Adrenal gland (tissue), 9 donors: ENCODE measurements at regions not wholly inside any gene's neighbourhood (a gene's known extent, or its start where the extent isn't known, plus 50 kb on each side); places are given as distances from the start of the nearest gene placed in this dataset.

Experiments used
- DNase-seq, 7 donors: peaks; one replicate each; pipeline ENCODE4 v3.0.0-alpha.2; 2019 to 2020
- H3K27ac ChIP-seq, 5 donors: fragments of 200-600 bp; sonication (generic) in 4 of 5; 1 replicate in 3 of 5; 2 replicates in 2 of 5; pipeline versions ENCODE4 v1.5.1 to v1.8.0; 2016 to 2020; ENCODE audit warnings: mild to moderate bottlenecking in 1 of 5
- H3K27me3 ChIP-seq: fragments of 200-600 bp; 2 replicates; pipeline ENCODE4 v1.8.0; 2021
- H3K36me3 ChIP-seq, 2 donors: fragments of 200-600 bp; replicated peaks in 1 of 2; 1 replicate in 1 of 2; 2 replicates in 1 of 2; pipeline versions ENCODE4 v1.5.1 to v1.8.0; 2018 to 2022
- H3K4me1 ChIP-seq, 2 donors: fragments of 200-600 bp; replicated peaks in 1 of 2; 1 replicate in 1 of 2; 2 replicates in 1 of 2; pipeline versions ENCODE4 v1.5.1 to v1.8.0; 2018 to 2021
- H3K4me3 ChIP-seq, 4 donors: fragments of 200-600 bp; sonication (generic) in 3 of 4; one replicate each; pipeline ENCODE4 v1.5.1; 2016 to 2018
- H3K9me3 ChIP-seq, 3 donors: fragments of 200-600 bp; sonication (generic) in 1 of 3; replicated peaks in 1 of 3; 1 replicate in 2 of 3; 2 replicates in 1 of 3; pipeline versions ENCODE4 v1.5.1 to v1.8.0; 2016 to 2021
- CTCF ChIP-seq, 6 experiments: fragments of 450-650 bp in 4 of 6; fragments of 200-600 bp in 2 of 6; sonication (generic) in 1 of 6; IDR thresholded peaks; 1 replicate in 5 of 6; 2 replicates in 1 of 6; pipeline versions ENCODE4 v1.5.1 to v1.8.0; 2016 to 2021; ENCODE audit warnings: antibody characterized with exemption in 6 of 6, mild to moderate bottlenecking in 2 of 6, moderate library complexity in 1 of 6
- POLR2A ChIP-seq, 2 donors: fragments of 450-650 bp; IDR thresholded peaks; one replicate each; pipeline ENCODE4 v1.6.1; 2017; ENCODE audit warnings: antibody characterized with exemption in 2 of 2, mild to moderate bottlenecking in 2 of 2, moderate library complexity in 1 of 2
- WGBS, 4 donors: extraction: QIAGEN DNeasy Blood & Tissue Kit in 2 of 4; methylation state at CpG; one replicate each; pipeline versions ENCODE4 v1.1.5 to v1.1.7; 2013 to 2017; 5-methylcytosine and 5-hydroxymethylcytosine counted together
- intact Hi-C, 2 donors: fragments of 100-400 bp; cut with DNase I; formaldehyde crosslinking; loops; one replicate each; pipeline versions ENCODE4 v1.14.1 to v1.15.0; 2022 to 2023
- donor health status: healthy with polysubstance abuse.
- donor health status: Bipolar disorder and iron deficiency.
- donor health status: DM: yes; HTN: yes; CAD: no.
- donor health status: DM: no; HTN: no; CAD: no.
- donor health status: DM: no; HTN: no; CAD: no.

- Histone ChIP-seq H3K27me3 (no peaks in the 10 kb centered on the region), H3K4me3 (no peak overlapping the region), H3K4me1 (no peaks in the 10 kb centered on the region), H3K36me3 (no peaks in the 10 kb centered on the region), H3K9me3 (no peaks in the 10 kb centered on the region), H3K27ac (no peak overlapping the region)
- intact Hi-C loops, result no loop called here
- WGBS, 4 donors, result 92 to 94% (median 93%) methylated on average over 6 of the region's 6 CpGs
- TF ChIP-seq CTCF (IDR thresholded peaks at IDR 0.05), result no peak
- TF ChIP-seq POLR2A (IDR thresholded peaks at IDR 0.05), result no peak
- DNase-seq, result no peak
Measured at GRCh38 chr10:94268652-94269051, 94.1 kb downstream of the NOC3L start.

GRCh38 chr10:94274142-94274787 is 88.5 kb downstream of the NOC3L start:
- Histone ChIP-seq H3K4me3 (no peak overlapping the region), H3K9me3 (no peaks in the 10 kb centered on the region), H3K36me3 (no peaks in the 10 kb centered on the region), H3K27ac (peak overlapping the region in 1 of 5 donors; percentile 65), H3K27me3 (no peaks in the 10 kb centered on the region), H3K4me1 (peaks cover 0 to 30% of the 10 kb centered on the region in 2 donors)
- intact Hi-C loops, result no loop called here
- TF ChIP-seq CTCF (IDR thresholded peaks at IDR 0.05) (no peak), POLR2A (IDR thresholded peaks at IDR 0.05) (no peak)
- 59 to 81% (median 68%) methylated on average over 6 of the region's 6 CpGs for WGBS, 4 donors
- DNase-seq, result peak in 6 of 7 donors; percentile 14 to 59 (median 36)

- DNase-seq, result no peak
- Histone ChIP-seq H3K4me1 (peaks cover 0 to 30% of the 10 kb centered on the region in 2 donors), H3K36me3 (no peaks in the 10 kb centered on the region), H3K27me3 (no peaks in the 10 kb centered on the region), H3K4me3 (no peak overlapping the region), H3K27ac (no peak overlapping the region), H3K9me3 (no peaks in the 10 kb centered on the region)
- WGBS, 4 donors, result 63 to 65% (median 64%) methylated on average over 3 of the region's 3 CpGs
- intact Hi-C loops, result no loop called here
- TF ChIP-seq POLR2A (IDR thresholded peaks at IDR 0.05) (no peak), CTCF (IDR thresholded peaks at IDR 0.05) (no peak)
Measured at GRCh38 chr10:94276140-94276539, 86.6 kb downstream of the NOC3L start.

- TF ChIP-seq CTCF (IDR thresholded peaks at IDR 0.05) (no peak), POLR2A (IDR thresholded peaks at IDR 0.05) (no peak)
- H3K4me1 ChIP-seq, result peaks cover 0 to 30% of the 10 kb centered on the region in 2 donors
- intact Hi-C loops, result no loop called here
Measured at GRCh38 chr10:94277450-94277849, 85.3 kb downstream of the NOC3L start.

More at GRCh38 chr10:94277450-94277849, 85.3 kb downstream of the NOC3L start:
- Histone ChIP-seq H3K4me3 (no peak overlapping the region), H3K27me3 (no peaks in the 10 kb centered on the region), H3K36me3 (no peaks in the 10 kb centered on the region), H3K9me3 (no peaks in the 10 kb centered on the region), H3K27ac (no peak overlapping the region)
- WGBS, 4 donors, result 49 to 61% (median 58%) methylated on average over 6 of the region's 6 CpGs
- DNase-seq, result peak in 2 of 7 donors; percentile 9 to 37
